Gastrocnemius medialis (tissue), 4 donors: ENCODE measurements at regions not wholly inside any gene's neighbourhood (a gene's known extent, or its start where the extent isn't known, plus 50 kb on each side); places are given as distances from the start of the nearest gene placed in this dataset.

Experiments
- ATAC-seq, 2 donors: fragments of 150-250 bp; one replicate each; pipeline ENCODE4 v1.9.1; 2016
- DNase-seq, 2 donors: peaks; one replicate each; pipeline ENCODE4 v3.0.0-alpha.2; 2019
- H3K27ac ChIP-seq, 4 donors: fragments of 200-600 bp; sonication (generic); 1 replicate in 1 of 4; 2 replicates in 3 of 4; pipeline ENCODE4 v1.5.1; 2016 to 2018; ENCODE audit warnings: mild to moderate bottlenecking in 2 of 4, moderate library complexity in 1 of 4
- H3K27me3 ChIP-seq, 3 donors: fragments of 200-600 bp; sonication (generic) in 2 of 3; 1 replicate in 1 of 3; 2 replicates in 2 of 3; pipeline versions ENCODE4 v1.5.1 to v1.6.0; 2016 to 2019; ENCODE audit warnings: mild to moderate bottlenecking in 1 of 3, moderate library complexity in 1 of 3
- H3K36me3 ChIP-seq, 2 donors: fragments of 200-600 bp; sonication (generic) in 1 of 2; one replicate each; pipeline ENCODE4 v1.5.1; 2017 to 2018
- H3K4me1 ChIP-seq, 2 donors: fragments of 200-600 bp; sonication (generic) in 1 of 2; one replicate each; pipeline ENCODE4 v1.5.1; 2016 to 2017; ENCODE audit warnings: mild to moderate bottlenecking in 2 of 2
- H3K4me3 ChIP-seq, 4 donors: fragments of 200-600 bp; sonication (generic) in 3 of 4; 1 replicate in 1 of 4; 2 replicates in 3 of 4; pipeline ENCODE4 v1.5.1; 2016 to 2019; ENCODE audit warnings: mild to moderate bottlenecking in 2 of 4
- H3K9me3 ChIP-seq, 3 donors: fragments of 200-600 bp; sonication (generic) in 2 of 3; 1 replicate in 1 of 3; 2 replicates in 2 of 3; pipeline ENCODE4 v1.5.1; 2016 to 2019
- CTCF ChIP-seq, 5 experiments: fragments of 450-650 bp in 3 of 5; fragments of 200-600 bp in 2 of 5; sonication (generic) in 2 of 5; IDR thresholded peaks in 4 of 5; conservative IDR thresholded peaks in 1 of 5; 1 replicate in 4 of 5; 2 replicates in 1 of 5; pipeline ENCODE4 v1.5.1; 2016 to 2019; ENCODE audit warnings: antibody characterized with exemption in 5 of 5, mild to moderate bottlenecking in 3 of 5, moderate library complexity in 3 of 5
- POLR2A ChIP-seq, 2 donors: fragments of 450-650 bp; IDR thresholded peaks; one replicate each; pipeline ENCODE4 v1.6.1; 2017; ENCODE audit warnings: antibody characterized with exemption in 2 of 2, mild to moderate bottlenecking in 2 of 2, moderate library complexity in 2 of 2
- in situ Hi-C, 4 donors: fragments of 200-750 bp; cut with MboI; loops; one replicate each; pipeline versions ENCODE4 v1.15.0 to v1.8.0; 2017; ENCODE audit warnings: low sequenced_read_pairs in 4 of 4
- intact Hi-C: fragments of 100-400 bp; cut with DNase I; formaldehyde crosslinking; loops from one replicate; pipeline ENCODE4 v1.15.1; 2023; ENCODE audit warnings: low total_unique reads

GRCh38 chr18:22482948-22483347, 65.2 kb upstream of the CTAGE1 start:
- intact Hi-C loops (no loop called here), in situ Hi-C loops (no loop called here)
- DNase-seq, result no peak
- H3K27me3 ChIP-seq, result no peaks in the 10 kb centered on the region
- ATAC-seq, result no peak
- TF ChIP-seq CTCF (IDR thresholded peaks at IDR 0.05 in 4 of 5, conservative IDR thresholded peaks at IDR 0.05 in 1 of 5), result no peak
- TF ChIP-seq POLR2A (IDR thresholded peaks at IDR 0.05), result no peak
- H3K4me1 ChIP-seq, result no peaks in the 10 kb centered on the region
- H3K36me3 ChIP-seq, result no peaks in the 10 kb centered on the region
- H3K9me3 ChIP-seq, result no peaks in the 10 kb centered on the region
- H3K27ac ChIP-seq, result no peak overlapping the region
- H3K4me3 ChIP-seq, result no peak overlapping the region

GRCh38 chr18:22483407-22483806, 65.7 kb upstream of the CTAGE1 start:
- Histone ChIP-seq H3K9me3 (no peaks in the 10 kb centered on the region), H3K36me3 (no peaks in the 10 kb centered on the region), H3K4me3 (no peak overlapping the region), H3K27ac (no peak overlapping the region), H3K4me1 (no peaks in the 10 kb centered on the region), H3K27me3 (no peaks in the 10 kb centered on the region)
- no peak for TF ChIP-seq CTCF (IDR thresholded peaks at IDR 0.05 in 4 of 5, conservative IDR thresholded peaks at IDR 0.05 in 1 of 5)
- no peak for TF ChIP-seq POLR2A (IDR thresholded peaks at IDR 0.05)
- intact Hi-C loops (no loop called here), in situ Hi-C loops (no loop called here)
- ATAC-seq (no peak), DNase-seq (no peak)

- H3K4me1 ChIP-seq, result no peaks in the 10 kb centered on the region
- H3K4me3 ChIP-seq, result no peak overlapping the region
- no peaks in the 10 kb centered on the region for H3K9me3 ChIP-seq
- H3K27ac ChIP-seq, result no peak overlapping the region
- intact Hi-C loops (no loop called here), in situ Hi-C loops (no loop called here)
- no peak for ATAC-seq
- no peak for TF ChIP-seq POLR2A (IDR thresholded peaks at IDR 0.05)
- no peak for TF ChIP-seq CTCF (IDR thresholded peaks at IDR 0.05 in 4 of 5, conservative IDR thresholded peaks at IDR 0.05 in 1 of 5)
- DNase-seq, result no peak
- no peaks in the 10 kb centered on the region for H3K27me3 ChIP-seq
- H3K36me3 ChIP-seq, result no peaks in the 10 kb centered on the region
Observed at GRCh38 chr18:22484471-22484870, 66.8 kb upstream of the CTAGE1 start.

GRCh38 chr18:22485808-22486244, 68.1 kb upstream of the CTAGE1 start:
- DNase-seq, result no peak
- Histone ChIP-seq H3K27me3 (no peaks in the 10 kb centered on the region), H3K4me1 (no peaks in the 10 kb centered on the region), H3K27ac (no peak overlapping the region), H3K36me3 (no peaks in the 10 kb centered on the region), H3K9me3 (no peaks in the 10 kb centered on the region), H3K4me3 (no peak overlapping the region)
- TF ChIP-seq POLR2A (IDR thresholded peaks at IDR 0.05) (no peak), CTCF (IDR thresholded peaks at IDR 0.05 in 4 of 5, conservative IDR thresholded peaks at IDR 0.05 in 1 of 5) (no peak)
- no peak for ATAC-seq
- intact Hi-C loops (no loop called here), in situ Hi-C loops (no loop called here)

GRCh38 chr18:22486667-22487066, 69.0 kb upstream of the CTAGE1 start:
- TF ChIP-seq CTCF (IDR thresholded peaks at IDR 0.05 in 4 of 5, conservative IDR thresholded peaks at IDR 0.05 in 1 of 5), result no peak
- no peak for TF ChIP-seq POLR2A (IDR thresholded peaks at IDR 0.05)
- DNase-seq, result peak in 1 of 2 donors; percentile 19
- H3K27ac ChIP-seq, result no peak overlapping the region
- no peaks in the 10 kb centered on the region for H3K4me1 ChIP-seq
- H3K36me3 ChIP-seq, result no peaks in the 10 kb centered on the region
- in situ Hi-C loops (no loop called here), intact Hi-C loops (no loop called here)
- no peak overlapping the region for H3K4me3 ChIP-seq
- no peaks in the 10 kb centered on the region for H3K9me3 ChIP-seq
- no peaks in the 10 kb centered on the region for H3K27me3 ChIP-seq
- ATAC-seq, result no peak
